Fibroblast of villous mesenchyme (primary cell): ENCODE measurements at regions not wholly inside any gene's neighbourhood (a gene's known extent, or its start where the extent isn't known, plus 50 kb on each side); places are given as distances from the start of the nearest gene placed in this dataset.

ENCODE experiments used
- DNase-seq: peaks from one replicate; pipeline ENCODE4 v3.0.0-alpha.2; 2010; ENCODE audit warnings: low read depth
- H3K4me3 ChIP-seq: 2 replicates; pipeline ENCODE4 v1.5.1; 2011; ENCODE audit warnings: low read depth, mild to moderate bottlenecking, low read length
- TF ChIP-seq, protein P1 (sequence below): IDR thresholded peaks from 2 replicates; pipeline ENCODE4 v1.5.1; 2012; ENCODE audit warnings: low read depth, mild to moderate bottlenecking, low read length; ENCODE audit not compliant: insufficient read depth

DNA sequence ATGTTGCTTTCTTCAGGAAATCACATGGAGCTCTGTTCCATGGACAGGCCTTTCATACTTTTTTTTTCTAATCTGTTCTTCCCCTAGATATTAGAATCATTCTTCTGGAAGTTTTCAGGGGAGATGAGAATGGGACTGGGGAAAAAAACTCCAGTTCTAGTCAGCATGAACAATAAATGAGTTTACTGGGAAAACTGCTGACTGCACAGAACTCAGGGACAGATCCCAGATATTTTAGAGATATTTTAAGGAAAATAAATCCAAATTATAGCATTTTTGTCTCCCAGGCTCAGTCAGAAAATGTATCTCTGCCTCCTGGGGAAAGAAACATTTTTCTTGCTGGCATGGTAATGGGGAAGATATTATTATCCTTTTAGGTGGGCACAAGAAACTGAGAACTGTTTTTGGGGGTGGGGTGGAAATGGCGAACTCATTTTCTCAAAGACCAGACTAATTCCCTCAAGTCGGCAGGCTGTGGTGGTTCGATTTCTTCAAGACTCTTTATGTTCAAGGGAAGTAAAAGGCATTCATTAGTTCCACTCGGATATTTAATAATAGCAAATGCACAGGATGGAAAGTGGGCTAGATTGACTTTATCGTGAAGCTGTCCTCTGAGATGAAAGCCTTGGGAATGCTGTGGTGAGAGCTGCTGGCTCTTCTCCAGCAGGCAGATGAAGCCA, 157.5 kb downstream of the ADRA2A start:
- TF ChIP-seq, protein P1, sequence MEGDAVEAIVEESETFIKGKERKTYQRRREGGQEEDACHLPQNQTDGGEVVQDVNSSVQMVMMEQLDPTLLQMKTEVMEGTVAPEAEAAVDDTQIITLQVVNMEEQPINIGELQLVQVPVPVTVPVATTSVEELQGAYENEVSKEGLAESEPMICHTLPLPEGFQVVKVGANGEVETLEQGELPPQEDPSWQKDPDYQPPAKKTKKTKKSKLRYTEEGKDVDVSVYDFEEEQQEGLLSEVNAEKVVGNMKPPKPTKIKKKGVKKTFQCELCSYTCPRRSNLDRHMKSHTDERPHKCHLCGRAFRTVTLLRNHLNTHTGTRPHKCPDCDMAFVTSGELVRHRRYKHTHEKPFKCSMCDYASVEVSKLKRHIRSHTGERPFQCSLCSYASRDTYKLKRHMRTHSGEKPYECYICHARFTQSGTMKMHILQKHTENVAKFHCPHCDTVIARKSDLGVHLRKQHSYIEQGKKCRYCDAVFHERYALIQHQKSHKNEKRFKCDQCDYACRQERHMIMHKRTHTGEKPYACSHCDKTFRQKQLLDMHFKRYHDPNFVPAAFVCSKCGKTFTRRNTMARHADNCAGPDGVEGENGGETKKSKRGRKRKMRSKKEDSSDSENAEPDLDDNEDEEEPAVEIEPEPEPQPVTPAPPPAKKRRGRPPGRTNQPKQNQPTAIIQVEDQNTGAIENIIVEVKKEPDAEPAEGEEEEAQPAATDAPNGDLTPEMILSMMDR = no peak
- DNase-seq = no peak
- H3K4me3 ChIP-seq = no peak overlapping the region

- H3K4me3 ChIP-seq = no peak overlapping the region
- TF ChIP-seq, protein P1 = no peak
- no peak for DNase-seq
Measured at GRCh38 chr10:111234914-111235302, 158.1 kb downstream of the ADRA2A start.

GRCh38 chr10:111240348-111240747, 163.5 kb downstream of the ADRA2A start:
- DNase-seq = no peak
- H3K4me3 ChIP-seq = no peak overlapping the region
- TF ChIP-seq, protein P1 = no peak

- no peak overlapping the region for H3K4me3 ChIP-seq
- TF ChIP-seq, protein P1 = no peak
- DNase-seq = no peak
Measured at GRCh38 chr10:111243126-111243525, 166.3 kb downstream of the ADRA2A start.

GRCh38 chr10:111246136-111246535, 169.3 kb downstream of the ADRA2A start:
- DNase-seq = no peak
- TF ChIP-seq, protein P1 = no peak
- H3K4me3 ChIP-seq = no peak overlapping the region

DNA sequence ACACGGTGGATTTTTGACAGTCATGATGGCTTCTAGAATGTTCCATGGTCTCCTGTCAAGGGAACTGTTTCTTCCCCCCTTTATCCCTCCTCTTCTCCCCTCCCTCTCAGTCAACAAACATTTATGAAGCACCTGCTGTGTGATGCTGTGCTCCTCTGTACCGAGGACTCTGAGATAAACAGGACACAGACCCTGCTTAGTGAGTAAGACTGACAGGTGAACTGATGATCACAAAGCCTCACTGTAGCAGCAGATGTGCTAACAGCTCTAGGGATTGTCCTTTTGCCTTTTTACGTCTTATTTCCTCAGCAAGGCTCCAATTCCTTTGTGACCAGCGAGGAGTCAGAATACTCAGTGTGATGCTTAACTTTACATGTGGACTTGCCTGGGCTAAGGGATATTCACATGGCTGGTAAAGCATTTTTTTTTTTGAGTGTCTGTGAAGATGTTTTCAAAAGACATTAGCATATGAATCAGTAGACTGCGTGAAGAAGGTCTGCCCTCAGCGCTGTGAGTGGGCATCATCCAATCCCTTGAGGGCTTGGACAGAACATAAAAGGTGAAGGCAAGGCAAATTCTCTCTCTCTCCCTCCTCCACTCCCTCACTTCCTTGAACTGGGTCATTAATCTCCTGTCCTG, 170.1 kb downstream of the ADRA2A start:
- no peak overlapping the region for H3K4me3 ChIP-seq
- TF ChIP-seq, protein P1 = no peak
- DNase-seq = no peak
